Caco-2 (cell line): ENCODE measurements at regions not wholly inside any gene's neighbourhood (a gene's known extent, or its start where the extent isn't known, plus 50 kb on each side); places are given as distances from the start of the nearest gene placed in this dataset.

Experiments
- BruUV-seq: library from RNA; stranded (reverse); fragments of 400-500 nt; replicated peaks from 2 replicates; lab custom pipeline; 2021; lab: Mats Ljungman, UMichigan
- CTCF ChIA-PET: fragments of 300-600 bp; sonication (Branson Sonifier 250); formaldehyde crosslinking; loops from one replicate; lab custom pipeline; 2022; ENCODE audit warnings: antibody characterized with exemption; lab: Charles Lee
- POLR2A ChIA-PET: fragments of 300-600 bp; sonication (Branson Sonifier 250); formaldehyde crosslinking; loops from one replicate; lab custom pipeline; 2022; ENCODE audit warnings: antibody characterized with exemption; lab: Charles Lee
- DNase-seq, 2 experiments: peaks; one replicate each; pipeline versions ENCODE4 v3.0.0 to v3.0.0-alpha.2; 2020 to 2022
- H3K27me3 ChIP-seq: replicated peaks from 2 replicates; pipeline ENCODE4 v1.6.0; 2011; ENCODE audit warnings: low read length; ENCODE audit not compliant: control insufficient read depth, insufficient read depth
- H3K36me3 ChIP-seq: 2 replicates; pipeline ENCODE4 v1.5.1; 2011; ENCODE audit warnings: low read length; ENCODE audit not compliant: control insufficient read depth, insufficient read depth
- H3K4me1 ChIP-seq: fragments of 250-450 bp; sonication (Bioruptor Pico); 2 replicates; pipeline ENCODE4 v1.5.1; 2020; ENCODE audit warnings: mild to moderate bottlenecking
- H3K4me3 ChIP-seq: 2 replicates; pipeline ENCODE4 v1.5.1; 2011; ENCODE audit warnings: low read depth, mild to moderate bottlenecking, control low read depth, low read length
- H3K9me3 ChIP-seq: fragments of 250-450 bp; sonication (Bioruptor Pico); 2 replicates; pipeline ENCODE4 v1.5.1; 2020; ENCODE audit warnings: mild to moderate bottlenecking, moderate library complexity
- H3K27ac Mint-ChIP-seq: one replicate; pipeline ENCODE4 v1.8.0; 2022; ENCODE audit warnings: mixed read lengths; ENCODE audit not compliant: unreplicated experiment
- H3K27me3 Mint-ChIP-seq: one replicate; pipeline ENCODE4 v1.8.0; 2022; ENCODE audit warnings: mixed read lengths; ENCODE audit not compliant: insufficient read depth, unreplicated experiment
- H3K36me3 Mint-ChIP-seq: one replicate; pipeline ENCODE4 v1.8.0; 2022; ENCODE audit warnings: mild to moderate bottlenecking, mixed read lengths; ENCODE audit not compliant: insufficient read depth, unreplicated experiment
- H3K4me1 Mint-ChIP-seq: one replicate; pipeline ENCODE4 v1.8.0; 2022; ENCODE audit warnings: low read depth, mixed read lengths; ENCODE audit not compliant: unreplicated experiment
- H3K4me3 Mint-ChIP-seq: one replicate; pipeline ENCODE4 v1.8.0; 2022; ENCODE audit warnings: mild to moderate bottlenecking, moderate library complexity, mixed read lengths; ENCODE audit not compliant: unreplicated experiment
- H3K9me3 Mint-ChIP-seq: one replicate; pipeline ENCODE4 v1.8.0; 2022; ENCODE audit warnings: mixed read lengths; ENCODE audit not compliant: unreplicated experiment
- intact Hi-C: fragments of 100-400 bp; cut with micrococcal nuclease; formaldehyde crosslinking; loops from one replicate; pipeline ENCODE4 v1.10.0; 2022; ENCODE audit not compliant: unreplicated experiment
- TF ChIP-seq, protein P1 (sequence below), 2 experiments: fragments of 200-600 bp in 1 of 2; IDR thresholded peaks; 1 replicate in 1 of 2; 2 replicates in 1 of 2; pipeline versions ENCODE4 v1.5.1 to v1.8.0; 2011 to 2022; ENCODE audit warnings: antibody characterized with exemption in 1 of 2, control low read depth in 1 of 2, inconsistent platforms in 1 of 2, low read depth in 1 of 2, low read length in 1 of 2, mild to moderate bottlenecking in 1 of 2, moderate library complexity in 1 of 2; ENCODE audit not compliant: insufficient read depth in 1 of 2, severe bottlenecking in 1 of 2, unreplicated experiment in 1 of 2

DNA sequence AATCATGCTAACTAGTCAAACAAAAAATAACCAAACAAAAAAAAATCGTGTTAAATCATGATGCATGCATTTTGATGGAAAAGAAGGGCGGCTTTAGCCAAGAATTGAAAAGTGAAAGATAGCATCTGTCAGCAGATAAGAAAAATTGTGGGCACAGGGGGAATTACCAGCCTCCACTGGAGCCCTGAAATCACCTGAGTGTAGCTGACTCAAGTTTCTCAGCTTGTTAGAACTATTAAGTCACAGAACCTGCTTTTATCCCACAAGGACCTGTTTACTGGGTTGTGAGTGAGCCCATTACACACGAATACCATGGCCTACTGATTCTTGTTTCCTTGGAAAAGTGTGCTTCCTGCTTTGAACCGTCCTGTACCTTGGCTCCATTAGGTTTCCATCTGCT lies 85.2 kb downstream of the COX18 start:
- DNase-seq: no peak
- H3K27ac Mint-ChIP-seq: no peak overlapping the region
- intact Hi-C loops: no loop called here
- Histone ChIP-seq H3K4me1 (no peaks in the 10 kb centered on the region), H3K4me3 (no peak overlapping the region), H3K9me3 (no peaks in the 10 kb centered on the region), H3K27me3 (no peaks in the 10 kb centered on the region), H3K36me3 (no peaks in the 10 kb centered on the region)
- BruUV-seq: no TSS peak
- no peak overlapping the region for H3K4me3 Mint-ChIP-seq
- CTCF ChIA-PET: no interaction called here
- no peaks in the 10 kb centered on the region for H3K36me3 Mint-ChIP-seq
- TF ChIP-seq, protein P1, sequence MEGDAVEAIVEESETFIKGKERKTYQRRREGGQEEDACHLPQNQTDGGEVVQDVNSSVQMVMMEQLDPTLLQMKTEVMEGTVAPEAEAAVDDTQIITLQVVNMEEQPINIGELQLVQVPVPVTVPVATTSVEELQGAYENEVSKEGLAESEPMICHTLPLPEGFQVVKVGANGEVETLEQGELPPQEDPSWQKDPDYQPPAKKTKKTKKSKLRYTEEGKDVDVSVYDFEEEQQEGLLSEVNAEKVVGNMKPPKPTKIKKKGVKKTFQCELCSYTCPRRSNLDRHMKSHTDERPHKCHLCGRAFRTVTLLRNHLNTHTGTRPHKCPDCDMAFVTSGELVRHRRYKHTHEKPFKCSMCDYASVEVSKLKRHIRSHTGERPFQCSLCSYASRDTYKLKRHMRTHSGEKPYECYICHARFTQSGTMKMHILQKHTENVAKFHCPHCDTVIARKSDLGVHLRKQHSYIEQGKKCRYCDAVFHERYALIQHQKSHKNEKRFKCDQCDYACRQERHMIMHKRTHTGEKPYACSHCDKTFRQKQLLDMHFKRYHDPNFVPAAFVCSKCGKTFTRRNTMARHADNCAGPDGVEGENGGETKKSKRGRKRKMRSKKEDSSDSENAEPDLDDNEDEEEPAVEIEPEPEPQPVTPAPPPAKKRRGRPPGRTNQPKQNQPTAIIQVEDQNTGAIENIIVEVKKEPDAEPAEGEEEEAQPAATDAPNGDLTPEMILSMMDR (IDR thresholded peaks at IDR 0.05; ENCODE audit: insufficient read depth in 1 of 2, low read depth in 1 of 2, low read length in 1 of 2, severe bottlenecking in 1 of 2, unreplicated experiment in 1 of 2): no peak
- H3K9me3 Mint-ChIP-seq: no peaks in the 10 kb centered on the region
- H3K4me1 Mint-ChIP-seq: no peaks in the 10 kb centered on the region
- H3K27me3 Mint-ChIP-seq: peaks cover 15% of the 10 kb centered on the region
- POLR2A ChIA-PET: no interaction called here

DNA sequence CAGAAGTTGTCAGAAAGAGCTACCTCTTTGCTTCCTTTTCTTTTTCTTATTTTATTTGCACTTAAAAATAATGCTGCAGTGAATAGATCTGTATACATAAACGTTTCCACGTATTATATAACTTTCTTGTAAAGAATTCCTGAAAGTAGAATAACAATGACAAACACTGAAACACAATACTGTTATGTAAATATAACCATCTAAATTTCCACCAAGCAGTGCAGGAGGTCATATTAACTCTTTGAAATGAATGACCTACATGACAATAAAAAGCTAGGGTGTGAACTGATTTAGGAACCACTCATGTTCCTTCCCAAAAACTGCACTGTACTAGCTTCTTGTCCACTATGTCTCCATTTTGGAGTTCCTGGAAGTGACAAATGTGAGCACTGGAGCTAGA lies 85.8 kb downstream of the COX18 start:
- no peak for DNase-seq
- Histone ChIP-seq H3K9me3 (no peaks in the 10 kb centered on the region), H3K4me1 (no peaks in the 10 kb centered on the region), H3K4me3 (no peak overlapping the region), H3K27me3 (no peaks in the 10 kb centered on the region), H3K36me3 (no peaks in the 10 kb centered on the region)
- no TSS peak for BruUV-seq
- Mint-ChIP-seq H3K27ac (no peak overlapping the region), H3K4me3 (no peak overlapping the region), H3K27me3 (peaks cover 18% of the 10 kb centered on the region), H3K9me3 (no peaks in the 10 kb centered on the region), H3K36me3 (no peaks in the 10 kb centered on the region), H3K4me1 (no peaks in the 10 kb centered on the region)
- TF ChIP-seq, protein P1 (IDR thresholded peaks at IDR 0.05; ENCODE audit: insufficient read depth in 1 of 2, low read depth in 1 of 2, low read length in 1 of 2, severe bottlenecking in 1 of 2, unreplicated experiment in 1 of 2): no peak
- POLR2A ChIA-PET: no interaction called here
- intact Hi-C loops: no loop called here
- CTCF ChIA-PET: no interaction called here

DNA sequence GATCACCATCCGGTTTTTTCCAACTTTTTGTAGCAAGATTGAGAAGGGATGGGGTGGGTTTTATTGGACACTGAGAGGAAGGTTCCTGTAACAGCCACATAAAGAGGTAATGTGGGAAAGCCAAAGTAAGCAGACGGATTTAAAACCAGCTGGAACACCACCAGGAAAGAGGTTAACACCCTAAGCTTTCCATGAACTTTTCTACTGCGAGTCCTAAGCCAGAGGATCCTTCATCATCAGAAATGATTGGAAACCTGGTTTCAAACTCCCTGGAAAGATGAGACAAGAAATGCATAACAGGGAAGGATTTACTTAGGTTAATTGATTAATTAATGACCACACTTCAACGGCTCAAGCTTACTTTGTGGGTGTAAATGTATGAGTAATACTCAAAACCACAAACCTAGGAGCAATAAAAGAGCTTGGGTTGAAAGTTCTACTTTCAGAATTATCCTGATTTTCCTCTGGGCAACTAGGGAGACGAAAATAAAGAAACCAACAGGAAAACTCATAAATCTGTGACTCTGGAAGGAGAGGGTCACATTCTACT lies 91.5 kb downstream of the COX18 start:
- Histone ChIP-seq H3K9me3 (no peaks in the 10 kb centered on the region), H3K4me3 (no peak overlapping the region), H3K27me3 (no peaks in the 10 kb centered on the region), H3K36me3 (no peaks in the 10 kb centered on the region), H3K4me1 (no peaks in the 10 kb centered on the region)
- Mint-ChIP-seq H3K27ac (no peak overlapping the region), H3K27me3 (peaks cover 12% of the 10 kb centered on the region), H3K9me3 (no peaks in the 10 kb centered on the region), H3K4me3 (no peak overlapping the region), H3K4me1 (no peaks in the 10 kb centered on the region), H3K36me3 (no peaks in the 10 kb centered on the region)
- no peak for DNase-seq
- POLR2A ChIA-PET: no interaction called here
- no TSS peak for BruUV-seq
- TF ChIP-seq, protein P1 (IDR thresholded peaks at IDR 0.05; ENCODE audit: insufficient read depth in 1 of 2, low read depth in 1 of 2, low read length in 1 of 2, severe bottlenecking in 1 of 2, unreplicated experiment in 1 of 2): no peak
- intact Hi-C loops: no loop called here
- CTCF ChIA-PET: no interaction called here
